Neuronal stem cell (in vitro differentiated cells): ENCODE measurements at regions not wholly inside any gene's neighbourhood (a gene's known extent, or its start where the extent isn't known, plus 50 kb on each side); places are given as distances from the start of the nearest gene placed in this dataset.

Experiments
- DNase-seq: peaks from one replicate; pipeline ENCODE4 v3.0.0-alpha.2; 2013; ENCODE audit warnings: low spot score
- H2AFZ ChIP-seq: one replicate; pipeline ENCODE4 v1.6.1; 2013; ENCODE audit warnings: mild to moderate bottlenecking, low read length, inconsistent platforms
- H2AK5ac ChIP-seq: 2 replicates; pipeline ENCODE4 v1.6.1; 2013; ENCODE audit warnings: low read depth, mild to moderate bottlenecking, inconsistent platforms, low read length, moderate library complexity, mixed read lengths
- H2BK120ac ChIP-seq: 2 replicates; pipeline ENCODE4 v1.6.1; 2013; ENCODE audit warnings: low read depth, mild to moderate bottlenecking, inconsistent platforms, low read length, moderate library complexity, mixed read lengths
- H2BK12ac ChIP-seq: one replicate; pipeline ENCODE4 v1.6.1; 2013; ENCODE audit warnings: low read length, inconsistent platforms
- H2BK15ac ChIP-seq: 2 replicates; pipeline ENCODE4 v1.6.1; 2013; ENCODE audit warnings: mild to moderate bottlenecking, low read length, inconsistent platforms, mixed read lengths
- H2BK5ac ChIP-seq: one replicate; pipeline ENCODE4 v1.6.1; 2013; ENCODE audit warnings: inconsistent platforms, mild to moderate bottlenecking, low read length, moderate library complexity
- H3K14ac ChIP-seq: one replicate; pipeline ENCODE4 v1.6.1; 2013; ENCODE audit warnings: low read length, inconsistent platforms
- H3K18ac ChIP-seq: 2 replicates; pipeline ENCODE4 v1.6.1; 2013; ENCODE audit warnings: low read length, inconsistent platforms
- H3K23ac ChIP-seq: 2 replicates; pipeline ENCODE4 v1.6.1; 2013; ENCODE audit warnings: low read depth, mild to moderate bottlenecking, mixed read lengths, low read length, inconsistent platforms; ENCODE audit not compliant: poor library complexity
- H3K27ac ChIP-seq: replicated peaks from 3 replicates; pipeline ENCODE4 v1.5.1; 2013; ENCODE audit warnings: low read length, inconsistent platforms
- H3K27me3 ChIP-seq, 3 experiments: 2 replicates each; pipeline ENCODE4 v1.6.1; 2013; ENCODE audit warnings: low read length in 3 of 3, mild to moderate bottlenecking in 2 of 3, inconsistent platforms in 1 of 3, low read depth in 1 of 3, mixed read lengths in 1 of 3, moderate library complexity in 1 of 3; ENCODE audit not compliant: control insufficient read depth in 3 of 3, insufficient read depth in 3 of 3
- H3K36me3 ChIP-seq, 2 donors: replicated peaks in 1 of 2; 2 replicates each; pipeline ENCODE4 v1.6.1; 2013; ENCODE audit warnings: low read length in 2 of 2; ENCODE audit not compliant: control insufficient read depth in 2 of 2, insufficient read depth in 2 of 2
- H3K4ac ChIP-seq: 2 replicates; pipeline ENCODE4 v1.6.1; 2013; ENCODE audit warnings: inconsistent platforms, mild to moderate bottlenecking, low read length, moderate library complexity
- H3K4me1 ChIP-seq, 2 donors: 1 replicate in 1 of 2; 2 replicates in 1 of 2; pipeline ENCODE4 v1.6.1; 2013; ENCODE audit warnings: low read length in 2 of 2, low read depth in 1 of 2; ENCODE audit not compliant: control insufficient read depth in 2 of 2, insufficient read depth in 1 of 2
- H3K4me2 ChIP-seq: one replicate; pipeline ENCODE4 v1.6.1; 2013; ENCODE audit warnings: mild to moderate bottlenecking, low read length, inconsistent platforms; ENCODE audit not compliant: insufficient read depth, poor library complexity, severe bottlenecking
- H3K4me3 ChIP-seq, 2 donors: 2 replicates each; pipeline ENCODE4 v1.5.1; 2013; ENCODE audit warnings: low read length in 2 of 2, mild to moderate bottlenecking in 2 of 2, inconsistent platforms in 1 of 2, moderate library complexity in 1 of 2
- H3K79me1 ChIP-seq: one replicate; pipeline ENCODE4 v1.6.1; 2013; ENCODE audit warnings: low read depth, mild to moderate bottlenecking, inconsistent platforms, low read length, moderate library complexity
- H3K9ac ChIP-seq: one replicate; pipeline ENCODE4 v1.6.1; 2013; ENCODE audit warnings: mild to moderate bottlenecking, low read depth, low read length, inconsistent platforms; ENCODE audit not compliant: poor library complexity
- H3K9me3 ChIP-seq, 2 donors: replicated peaks in 1 of 2; 2 replicates each; pipeline versions ENCODE3 to v1.6.1; 2013; ENCODE audit warnings: low read length in 2 of 2, mild to moderate bottlenecking in 2 of 2, inconsistent platforms in 1 of 2, low read depth in 1 of 2, mixed read lengths in 1 of 2, moderate library complexity in 1 of 2; ENCODE audit not compliant: control insufficient read depth in 2 of 2, insufficient read depth in 1 of 2
- H4K8ac ChIP-seq: one replicate; pipeline ENCODE4 v1.6.1; 2013; ENCODE audit warnings: low read depth, mild to moderate bottlenecking, inconsistent platforms, low read length, moderate library complexity
- H4K91ac ChIP-seq: one replicate; pipeline ENCODE4 v1.6.1; 2013; ENCODE audit warnings: low read length, low read depth, mild to moderate bottlenecking, inconsistent platforms; ENCODE audit not compliant: poor library complexity
- whole genome bisulfite sequencing, 2 donors: extraction: QIAGEN DNeasy Blood & Tissue Kit; methylation state at CpG; one replicate each; pipeline ENCODE4 v1.1.7; 2013; ENCODE audit warnings: missing lambda C conversion rate in 2 of 2, mixed read lengths in 1 of 2; ENCODE audit not compliant: insufficient read length in 2 of 2, insufficient replicate concordance in 1 of 2; ENCODE audit errors: extremely low coverage in 2 of 2; 5-methylcytosine and 5-hydroxymethylcytosine counted together

GRCh38 chr2:208671284-208671683, 264.7 kb downstream of the PTH2R start:
- peak; percentile 17 for DNase-seq
- Histone ChIP-seq H2BK15ac (no peak overlapping the region), H3K36me3 (no peaks in the 10 kb centered on the region)

GRCh38 chr2:208671886-208672680, 265.5 kb downstream of the PTH2R start:
- Histone ChIP-seq H3K27me3 (no peaks in the 10 kb centered on the region), H3K4me3 (no peak overlapping the region), H4K8ac (no peak overlapping the region), H3K18ac (no peak overlapping the region), H3K4me2 (no peak overlapping the region), H2AFZ (no peak overlapping the region), H2BK5ac (no peak overlapping the region), H4K91ac (no peak overlapping the region), H3K9me3 (no peaks in the 10 kb centered on the region), H3K4me1 (peaks cover 0 to 4% of the 10 kb centered on the region in 2 donors), H2BK12ac (no peak overlapping the region), H3K9ac (no peak overlapping the region), H3K27ac (no peak overlapping the region), H3K79me1 (no peaks in the 10 kb centered on the region), H3K36me3 (no peaks in the 10 kb centered on the region), H2BK15ac (no peak overlapping the region), H2BK120ac (no peak overlapping the region), H3K23ac (no peak overlapping the region), H2AK5ac (no peak overlapping the region), H3K4ac (no peak overlapping the region), H3K14ac (no peak overlapping the region)
- DNase-seq = no peak
- whole genome bisulfite sequencing, 2 donors = no CpG with 5 or more reads among the region's 4 CpGs

More at GRCh38 chr2:208671284-208671683, 264.7 kb downstream of the PTH2R start:
- Histone ChIP-seq H3K18ac (no peak overlapping the region), H2AFZ (no peak overlapping the region), H3K79me1 (no peaks in the 10 kb centered on the region), H2BK120ac (no peak overlapping the region), H3K4me3 (no peak overlapping the region), H3K4me1 (peaks cover 0 to 4% of the 10 kb centered on the region in 2 donors), H4K91ac (no peak overlapping the region), H2BK12ac (no peak overlapping the region), H3K4me2 (no peak overlapping the region), H3K23ac (no peak overlapping the region), H3K9me3 (no peaks in the 10 kb centered on the region), H2AK5ac (no peak overlapping the region), H4K8ac (no peak overlapping the region), H2BK5ac (no peak overlapping the region), H3K9ac (no peak overlapping the region), H3K14ac (no peak overlapping the region), H3K27ac (no peak overlapping the region), H3K27me3 (no peaks in the 10 kb centered on the region), H3K4ac (no peak overlapping the region)
- WGBS, 2 donors = no CpG with 5 or more reads among the region's 1 CpG

- Histone ChIP-seq H3K23ac (no peak overlapping the region), H3K9me3 (no peaks in the 10 kb centered on the region), H3K18ac (no peak overlapping the region), H3K36me3 (no peaks in the 10 kb centered on the region), H3K27ac (no peak overlapping the region), H4K91ac (no peak overlapping the region), H3K4ac (no peak overlapping the region), H2BK12ac (no peak overlapping the region), H3K4me3 (no peak overlapping the region), H2BK15ac (no peak overlapping the region), H3K4me1 (peaks cover 0 to 4% of the 10 kb centered on the region in 2 donors), H3K27me3 (no peaks in the 10 kb centered on the region), H3K9ac (no peak overlapping the region), H3K14ac (no peak overlapping the region), H2AK5ac (no peak overlapping the region), H3K4me2 (no peak overlapping the region), H3K79me1 (no peaks in the 10 kb centered on the region), H2AFZ (no peak overlapping the region), H4K8ac (no peak overlapping the region), H2BK120ac (no peak overlapping the region), H2BK5ac (no peak overlapping the region)
- no peak for DNase-seq
- no CpG with 5 or more reads among the region's 3 CpGs for WGBS, 2 donors
Observed at GRCh38 chr2:208673631-208674030, 267.0 kb downstream of the PTH2R start.

- no peaks in the 10 kb centered on the region for H3K27me3 ChIP-seq
- no peak for DNase-seq
- no peak overlapping the region for H3K27ac ChIP-seq
- H3K4me1 ChIP-seq = peaks cover 0 to 4% of the 10 kb centered on the region in 2 donors
- no peak overlapping the region for H3K4me3 ChIP-seq
- no peak overlapping the region for H3K4ac ChIP-seq
- no peak overlapping the region for H2AFZ ChIP-seq
- no peak overlapping the region for H3K14ac ChIP-seq
- no peak overlapping the region for H3K9ac ChIP-seq
- no peak overlapping the region for H3K23ac ChIP-seq
- no peak overlapping the region for H2BK5ac ChIP-seq
- no peak overlapping the region for H4K91ac ChIP-seq
- no peaks in the 10 kb centered on the region for H3K9me3 ChIP-seq
- no peak overlapping the region for H2BK15ac ChIP-seq
- no peak overlapping the region for H2BK12ac ChIP-seq
- no peak overlapping the region for H4K8ac ChIP-seq
- H3K36me3 ChIP-seq = no peaks in the 10 kb centered on the region
- WGBS, 2 donors = no CpG with 5 or more reads among the region's 2 CpGs
- H3K18ac ChIP-seq = no peak overlapping the region
- no peak overlapping the region for H3K4me2 ChIP-seq
- no peak overlapping the region for H2BK120ac ChIP-seq
- no peaks in the 10 kb centered on the region for H3K79me1 ChIP-seq
- no peak overlapping the region for H2AK5ac ChIP-seq
Observed at GRCh38 chr2:208674919-208675318, 268.3 kb downstream of the PTH2R start.
